RCC 7860 (cell line): ENCODE measurements at regions not wholly inside any gene's neighbourhood (a gene's known extent, or its start where the extent isn't known, plus 50 kb on each side); places are given as distances from the start of the nearest gene placed in this dataset.

Experiments
- DNase-seq: peaks from one replicate; pipeline ENCODE4 v3.0.0-alpha.2; 2015; ENCODE audit warnings: low spot score
- FAIRE-seq: peaks from 2 replicates; lab custom pipeline; 2012; peaks lifted over from hg19 to GRCh38; lab: Jason Lieb, UNC

- DNase-seq (no peak), FAIRE-seq (no peak)
Measured at GRCh38 chr1:57963581-57963980, 539.7 kb upstream of the DAB1 start.

GRCh38 chr1:57959531-57960241 is 535.8 kb upstream of the DAB1 start:
- no peak for DNase-seq
- no peak for FAIRE-seq

GRCh38 chr1:57957576-57957975 is 533.7 kb upstream of the DAB1 start:
- DNase-seq (no peak), FAIRE-seq (no peak)

- no peak for DNase-seq
- FAIRE-seq = no peak
Measured at GRCh38 chr1:57951390-57951789, 527.5 kb upstream of the DAB1 start.

- FAIRE-seq (no peak), DNase-seq (no peak)
Measured at GRCh38 chr1:57949168-57949567, 525.3 kb upstream of the DAB1 start.

GRCh38 chr1:57947471-57947870 is 523.6 kb upstream of the DAB1 start:
- FAIRE-seq = no peak
- DNase-seq = no peak

- DNase-seq (no peak), FAIRE-seq (no peak)
Measured at GRCh38 chr1:57945045-57945444, 521.2 kb upstream of the DAB1 start.

GRCh38 chr1:57943365-57943764 is 519.5 kb upstream of the DAB1 start:
- FAIRE-seq (no peak), DNase-seq (no peak)

GRCh38 chr1:57934745-57935144 is 510.9 kb upstream of the DAB1 start:
- DNase-seq (no peak), FAIRE-seq (no peak)

GRCh38 chr1:57927003-57927402 is 503.1 kb upstream of the DAB1 start:
- FAIRE-seq = no peak
- no peak for DNase-seq

GRCh38 chr1:57926025-57926552 is 502.2 kb upstream of the DAB1 start:
- FAIRE-seq = no peak
- no peak for DNase-seq

GRCh38 chr1:57925226-57925625 is 501.4 kb upstream of the DAB1 start:
- DNase-seq (no peak), FAIRE-seq (no peak)

GRCh38 chr1:57922130-57922529 is 498.3 kb upstream of the DAB1 start:
- FAIRE-seq (no peak), DNase-seq (no peak)

GRCh38 chr1:57916041-57916440 is 492.2 kb upstream of the DAB1 start:
- FAIRE-seq (no peak), DNase-seq (no peak)

- no peak for DNase-seq
- no peak for FAIRE-seq
Measured at GRCh38 chr1:57911427-57911826, 487.6 kb upstream of the DAB1 start.

- FAIRE-seq = no peak
- no peak for DNase-seq
Measured at GRCh38 chr1:57910782-57911181, 486.9 kb upstream of the DAB1 start.

- no peak for FAIRE-seq
- DNase-seq = no peak
Measured at GRCh38 chr1:57910305-57910704, 486.4 kb upstream of the DAB1 start.

GRCh38 chr1:57908147-57908890 is 484.5 kb upstream of the DAB1 start:
- DNase-seq = no peak
- FAIRE-seq = no peak

GRCh38 chr1:57901208-57901919 is 477.5 kb upstream of the DAB1 start:
- FAIRE-seq = no peak

GRCh38 chr1:57898531-57898930 is 474.7 kb upstream of the DAB1 start:
- FAIRE-seq (no peak), DNase-seq (no peak)

More at GRCh38 chr1:57901208-57901919, 477.5 kb upstream of the DAB1 start:
- no peak for DNase-seq

- no peak for FAIRE-seq
Measured at GRCh38 chr1:57897581-57897980, 473.7 kb upstream of the DAB1 start.

GRCh38 chr1:57894315-57894714 is 470.5 kb upstream of the DAB1 start:
- DNase-seq (no peak), FAIRE-seq (no peak)

More at GRCh38 chr1:57897581-57897980, 473.7 kb upstream of the DAB1 start:
- no peak for DNase-seq
